Astrocyte (in vitro differentiated cells and primary cell): ENCODE measurements at regions not wholly inside any gene's neighbourhood (a gene's known extent, or its start where the extent isn't known, plus 50 kb on each side); places are given as distances from the start of the nearest gene placed in this dataset.

ENCODE experiments used
- DNase-seq: peaks from one replicate; pipeline ENCODE4 v3.0.0-alpha.2; 2010; ENCODE audit warnings: low read depth
- FAIRE-seq: peaks from 2 replicates; lab custom pipeline; 2011; peaks lifted over from hg19 to GRCh38; lab: Jason Lieb, UNC
- H2AFZ ChIP-seq: 2 replicates; pipeline ENCODE4 v1.6.0; 2012; ENCODE audit warnings: low read depth, low read length, inconsistent platforms
- H3K27ac ChIP-seq: 2 replicates; pipeline ENCODE4 v1.5.1; 2011; ENCODE audit warnings: low read depth, low read length, inconsistent platforms
- H3K27me3 ChIP-seq: 2 replicates; pipeline ENCODE4 v1.6.0; 2011; ENCODE audit warnings: low read length, inconsistent platforms; ENCODE audit not compliant: insufficient read depth
- H3K36me3 ChIP-seq: 2 replicates; pipeline ENCODE4 v1.5.1; 2011; ENCODE audit warnings: low read length, inconsistent platforms; ENCODE audit not compliant: insufficient read depth
- H3K4me1 ChIP-seq: 2 replicates; pipeline ENCODE4 v1.5.1; 2011; ENCODE audit warnings: low read length, inconsistent platforms; ENCODE audit not compliant: insufficient read depth
- H3K4me2 ChIP-seq: 2 replicates; pipeline ENCODE4 v1.6.0; 2012; ENCODE audit warnings: low read length, inconsistent platforms
- H3K4me3 ChIP-seq: 2 replicates; pipeline ENCODE4 v1.5.1; 2011; ENCODE audit warnings: low read depth, mild to moderate bottlenecking, low read length, inconsistent platforms; ENCODE audit not compliant: insufficient read depth
- H3K79me2 ChIP-seq: 2 replicates; pipeline ENCODE4 v1.6.0; 2012; ENCODE audit warnings: mild to moderate bottlenecking, low read length, inconsistent platforms; ENCODE audit not compliant: insufficient read depth
- H3K9ac ChIP-seq: 2 replicates; pipeline ENCODE4 v1.6.0; 2012; ENCODE audit warnings: mild to moderate bottlenecking, low read length, inconsistent platforms
- H3K9me3 ChIP-seq: 2 replicates; pipeline ENCODE4 v1.5.1; 2012; ENCODE audit warnings: low read depth, mild to moderate bottlenecking, low read length, inconsistent platforms; ENCODE audit not compliant: insufficient read depth
- H4K20me1 ChIP-seq: 2 replicates; pipeline ENCODE4 v1.6.0; 2012; ENCODE audit warnings: low read length, inconsistent platforms; ENCODE audit not compliant: insufficient read depth
- H3K27ac Mint-ChIP-seq: one replicate; pipeline ENCODE4 v1.8.0; 2021; ENCODE audit warnings: mild to moderate bottlenecking, mixed read lengths; ENCODE audit not compliant: unreplicated experiment
- H3K27me3 Mint-ChIP-seq: one replicate; pipeline ENCODE4 v1.8.0; 2021; ENCODE audit warnings: low read depth, mixed read lengths; ENCODE audit not compliant: unreplicated experiment
- H3K36me3 Mint-ChIP-seq: one replicate; pipeline ENCODE4 v1.8.0; 2021; ENCODE audit warnings: low read depth, mixed read lengths; ENCODE audit not compliant: unreplicated experiment
- H3K4me1 Mint-ChIP-seq: one replicate; pipeline ENCODE4 v1.8.0; 2021; ENCODE audit warnings: low read depth, mixed read lengths; ENCODE audit not compliant: unreplicated experiment
- H3K4me3 Mint-ChIP-seq: one replicate; pipeline ENCODE4 v1.8.0; 2021; ENCODE audit warnings: mild to moderate bottlenecking, moderate library complexity, mixed read lengths; ENCODE audit not compliant: unreplicated experiment
- H3K9me3 Mint-ChIP-seq: one replicate; pipeline ENCODE4 v1.8.0; 2021; ENCODE audit warnings: mild to moderate bottlenecking, mixed read lengths; ENCODE audit not compliant: unreplicated experiment
- CTCF ChIP-seq: IDR thresholded peaks from 2 replicates; pipeline ENCODE4 v1.5.1; 2011; ENCODE audit warnings: low read depth, mild to moderate bottlenecking, inconsistent platforms, low read length, moderate library complexity; ENCODE audit not compliant: insufficient read depth
- EZH2 ChIP-seq: IDR thresholded peaks from 2 replicates; pipeline ENCODE4 v1.6.1; 2012; ENCODE audit warnings: mild to moderate bottlenecking, low read length, inconsistent platforms; ENCODE audit not compliant: insufficient read depth

GRCh38 chr4:124797223-124797622 is 84.7 kb upstream of the ANKRD50 start:
- Histone ChIP-seq H2AFZ (no peak overlapping the region), H3K36me3 (no peaks in the 10 kb centered on the region), H3K4me2 (no peak overlapping the region), H3K9me3 (no peaks in the 10 kb centered on the region), H3K4me3 (no peak overlapping the region), H3K4me1 (no peaks in the 10 kb centered on the region), H4K20me1 (no peaks in the 10 kb centered on the region), H3K27me3 (no peaks in the 10 kb centered on the region), H3K9ac (no peak overlapping the region), H3K27ac (no peak overlapping the region), H3K79me2 (no peaks in the 10 kb centered on the region)
- Mint-ChIP-seq H3K4me3 (no peak overlapping the region), H3K36me3 (no peaks in the 10 kb centered on the region), H3K9me3 (peaks cover 2% of the 10 kb centered on the region), H3K4me1 (no peaks in the 10 kb centered on the region), H3K27me3 (no peaks in the 10 kb centered on the region), H3K27ac (no peak overlapping the region)
- TF ChIP-seq CTCF = no peak
- FAIRE-seq (no peak), DNase-seq (no peak)

- Mint-ChIP-seq H3K4me1 (no peaks in the 10 kb centered on the region), H3K36me3 (no peaks in the 10 kb centered on the region), H3K27me3 (no peaks in the 10 kb centered on the region), H3K9me3 (no peaks in the 10 kb centered on the region), H3K4me3 (no peak overlapping the region), H3K27ac (no peak overlapping the region)
- Histone ChIP-seq H3K4me2 (no peak overlapping the region), H4K20me1 (no peaks in the 10 kb centered on the region), H3K27me3 (no peaks in the 10 kb centered on the region), H3K9me3 (no peaks in the 10 kb centered on the region), H3K9ac (no peak overlapping the region), H3K36me3 (no peaks in the 10 kb centered on the region), H3K4me3 (no peak overlapping the region), H3K79me2 (no peaks in the 10 kb centered on the region), H3K27ac (no peak overlapping the region), H2AFZ (no peak overlapping the region), H3K4me1 (no peaks in the 10 kb centered on the region)
- FAIRE-seq = no peak
- peak; percentile 6 for DNase-seq
- TF ChIP-seq EZH2 = no peak
- TF ChIP-seq CTCF = no peak
These were observed 77.9 kb upstream of the ANKRD50 start for GRCh38 chr4:124790471-124790870.

GRCh38 chr4:124786634-124787033 is 74.1 kb upstream of the ANKRD50 start:
- no peak overlapping the region for H3K4me3 Mint-ChIP-seq
- Histone ChIP-seq H3K9me3 (no peaks in the 10 kb centered on the region), H3K27ac (no peak overlapping the region), H3K27me3 (no peaks in the 10 kb centered on the region), H3K79me2 (no peaks in the 10 kb centered on the region), H3K4me1 (no peaks in the 10 kb centered on the region), H4K20me1 (no peaks in the 10 kb centered on the region), H3K4me3 (no peak overlapping the region), H2AFZ (no peak overlapping the region), H3K36me3 (no peaks in the 10 kb centered on the region), H3K9ac (no peak overlapping the region), H3K4me2 (no peak overlapping the region)
- no peak for TF ChIP-seq EZH2
- TF ChIP-seq CTCF = no peak
- no peaks in the 10 kb centered on the region for H3K4me1 Mint-ChIP-seq
- FAIRE-seq (no peak), DNase-seq (no peak)
- H3K27me3 Mint-ChIP-seq = no peaks in the 10 kb centered on the region
- H3K27ac Mint-ChIP-seq = no peak overlapping the region
- no peaks in the 10 kb centered on the region for H3K36me3 Mint-ChIP-seq
- no peaks in the 10 kb centered on the region for H3K9me3 Mint-ChIP-seq
